GM19328 (cell line): ENCODE measurements at regions not wholly inside any gene's neighbourhood (a gene's known extent, or its start where the extent isn't known, plus 50 kb on each side); places are given as distances from the start of the nearest gene placed in this dataset.
"Not testable (repeated sequence)": the region's sequence is repeated elsewhere in the genome, so short reads cannot be mapped to it uniquely, and the experiment has no call there.

ENCODE experiments used
- ATAC-seq: cut with Tn5 transposase; IDR thresholded peaks from one replicate; pipeline ENCODE4 v1.9.1; 2021; ENCODE audit warnings: mild to moderate bottlenecking, moderate library complexity; ENCODE audit not compliant: unreplicated experiment

GRCh38 chr4:120211408-120212015, 144.9 kb upstream of the MAD2L1 start:
- no peak for ATAC-seq

GRCh38 chr4:120209706-120210105, 143.1 kb upstream of the MAD2L1 start:
- no peak for ATAC-seq

GRCh38 chr4:120207021-120207420, 140.4 kb upstream of the MAD2L1 start:
- ATAC-seq, result no peak

GRCh38 chr4:120202222-120202621, 135.6 kb upstream of the MAD2L1 start:
- no peak for ATAC-seq

- ATAC-seq, result not testable (repeated sequence)
Measured at GRCh38 chr4:120200573-120201110, 134.0 kb upstream of the MAD2L1 start.

GRCh38 chr4:120198411-120198810, 131.8 kb upstream of the MAD2L1 start:
- ATAC-seq, result no peak

GRCh38 chr4:120177603-120178002, 111.0 kb upstream of the MAD2L1 start:
- no peak for ATAC-seq

GRCh38 chr4:120175272-120175671, 108.6 kb upstream of the MAD2L1 start:
- ATAC-seq, result no peak

GRCh38 chr4:120163895-120164294, 97.2 kb upstream of the MAD2L1 start:
- no peak for ATAC-seq

GRCh38 chr4:120158841-120159463, 92.3 kb upstream of the MAD2L1 start:
- no peak for ATAC-seq

- ATAC-seq, result no peak
Measured at GRCh38 chr4:120158046-120158445, 91.4 kb upstream of the MAD2L1 start.

GRCh38 chr4:120156120-120156718, 89.6 kb upstream of the MAD2L1 start:
- ATAC-seq, result peak; percentile 77

- no peak for ATAC-seq
Measured at GRCh38 chr4:120155287-120155686, 88.6 kb upstream of the MAD2L1 start.

GRCh38 chr4:120144634-120145033, 78.0 kb upstream of the MAD2L1 start:
- ATAC-seq, result no peak

GRCh38 chr4:120144041-120144440, 77.4 kb upstream of the MAD2L1 start:
- ATAC-seq, result no peak

GRCh38 chr4:120139392-120139791, 72.7 kb upstream of the MAD2L1 start:
- ATAC-seq, result no peak

GRCh38 chr4:120132935-120133334, 66.3 kb upstream of the MAD2L1 start:
- ATAC-seq, result no peak

GRCh38 chr4:120130786-120131185, 64.1 kb upstream of the MAD2L1 start:
- ATAC-seq, result no peak
